A549 (cell line): ENCODE measurements at regions not wholly inside any gene's neighbourhood (a gene's known extent, or its start where the extent isn't known, plus 50 kb on each side); places are given as distances from the start of the nearest gene placed in this dataset.

Experiments used
- ATAC-seq, 2 experiments: fragments of 200-7000 bp in 1 of 2; fragments of >200 bp in 1 of 2; cut with Nextera tagmentation in 1 of 2; cut with Tn5 transposase in 1 of 2; 3 replicates each; pipeline versions ENCODE4 v1.8.0 to v1.9.1; 2018 to 2020; ENCODE audit warnings: mild to moderate bottlenecking in 1 of 2, moderate library complexity in 1 of 2
- CTCF ChIA-PET: fragments of 300-600 bp; sonication (Branson Sonifier 250); formaldehyde crosslinking; extraction: SDS; loops from one replicate; lab custom pipeline; 2021; ENCODE audit warnings: antibody characterized with exemption, inconsistent platforms; lab: Yijun Ruan, JAX
- POLR2A ChIA-PET: fragments of 350-600 bp; formaldehyde crosslinking; extraction: SDS; loops from one replicate; lab custom pipeline; 2021; ENCODE audit warnings: antibody characterized with exemption, inconsistent platforms; lab: Yijun Ruan, JAX
- DNase-seq, 2 experiments: peaks; one replicate each; pipeline versions ENCODE4 v3.0.0 to v3.0.0-alpha.2; 2011 to 2016; ENCODE audit warnings: low read depth in 1 of 2, low spot score in 1 of 2
- FAIRE-seq: peaks from 2 replicates; lab custom pipeline; 2011; peaks lifted over from hg19 to GRCh38; lab: Jason Lieb, UNC
- H3K27ac ChIP-seq, 2 experiments: fragments of >200 bp; sonication (Bioruptor Twin); formaldehyde crosslinking; 3 replicates each; pipeline ENCODE4 v1.5.1; 2016 to 2017
- H3K4me1 ChIP-seq: fragments of >200 bp; sonication (Bioruptor Twin); formaldehyde crosslinking; 3 replicates; pipeline ENCODE4 v1.6.1; 2016
- H3K4me2 ChIP-seq: fragments of >200 bp; sonication (Bioruptor Twin); formaldehyde crosslinking; 3 replicates; pipeline ENCODE4 v1.6.1; 2016
- H3K4me3 ChIP-seq: fragments of >200 bp; sonication (Bioruptor Twin); formaldehyde crosslinking; 3 replicates; pipeline ENCODE4 v1.5.1; 2016
- H3K9me3 ChIP-seq: fragments of >200 bp; sonication (Bioruptor Twin); formaldehyde crosslinking; 3 replicates; pipeline ENCODE4 v1.6.1; 2016
- ATOH8 ChIP-seq: fragments of 250-450 bp; sonication (Bioruptor Pico); IDR thresholded peaks from 2 replicates; pipeline ENCODE4 v1.5.0; 2020; ENCODE audit warnings: low read depth, mild to moderate bottlenecking, moderate library complexity
- CBX2 ChIP-seq: fragments of 200-600 bp; sonication (generic); IDR thresholded peaks from 2 replicates; pipeline ENCODE4 v1.6.1; 2016; ENCODE audit warnings: low read depth, mild to moderate bottlenecking, borderline replicate concordance
- E2F6 ChIP-seq: IDR thresholded peaks from 2 replicates; pipeline ENCODE4 v1.6.1; 2012; ENCODE audit warnings: low read depth, borderline replicate concordance
- ESRRA ChIP-seq: fragments of 150-350 bp; IDR thresholded peaks from 2 replicates; pipeline ENCODE4 v1.6.1; 2014; ENCODE audit warnings: mild to moderate bottlenecking, low read length, borderline replicate concordance
- HDAC2 ChIP-seq: fragments of 200-600 bp; sonication (generic); IDR thresholded peaks from 2 replicates; pipeline ENCODE4 v1.6.1; 2016
- HEYL ChIP-seq: fragments of 250-450 bp; sonication (Bioruptor Pico); IDR thresholded peaks from 2 replicates; pipeline ENCODE4 v1.8.0; 2021; ENCODE audit warnings: mild to moderate bottlenecking, moderate library complexity
- JUNB ChIP-seq: fragments of >200 bp; sonication (Bioruptor Twin); formaldehyde crosslinking; IDR thresholded peaks from 2 replicates; pipeline ENCODE4 v1.6.1; 2016
- KDM1A ChIP-seq: fragments of 200-600 bp; sonication (generic); IDR thresholded peaks from 2 replicates; pipeline ENCODE4 v1.6.1; 2016; ENCODE audit warnings: low read depth, mild to moderate bottlenecking
- MAX ChIP-seq: IDR thresholded peaks from 2 replicates; pipeline ENCODE4 v1.6.1; 2012
- MAZ ChIP-seq: fragments of 150-350 bp; IDR thresholded peaks from 2 replicates; pipeline ENCODE4 v1.6.1; 2014; ENCODE audit warnings: antibody characterized with exemption, low read depth, low read length, borderline replicate concordance
- NFE2L2 ChIP-seq: fragments of 150-350 bp; conservative IDR thresholded peaks from 2 replicates; pipeline ENCODE4 v1.6.1; 2014; ENCODE audit warnings: low read length
- NPAS2 ChIP-seq: fragments of 250-450 bp; sonication (Bioruptor Pico); IDR thresholded peaks from 2 replicates; pipeline ENCODE4 v1.8.0; 2022; ENCODE audit warnings: mild to moderate bottlenecking, moderate library complexity, borderline replicate concordance
- PBX3 ChIP-seq: IDR thresholded peaks from 2 replicates; pipeline ENCODE4 v1.6.1; 2012
- POLR2A ChIP-seq: IDR thresholded peaks from 2 replicates; pipeline ENCODE4 v1.6.1; 2012; ENCODE audit warnings: mild to moderate bottlenecking, low read length
- RARB ChIP-seq: fragments of 250-450 bp; sonication (Bioruptor Pico); IDR thresholded peaks from 2 replicates; pipeline ENCODE4 v1.8.0; 2021; ENCODE audit warnings: mild to moderate bottlenecking, moderate library complexity
- REST ChIP-seq: fragments of 200-600 bp; sonication (generic); IDR thresholded peaks from 2 replicates; pipeline ENCODE4 v1.6.1; 2016; ENCODE audit warnings: antibody characterized with exemption, mild to moderate bottlenecking, moderate library complexity
- RNF2 ChIP-seq: fragments of 200-600 bp; sonication (generic); IDR thresholded peaks from 2 replicates; pipeline ENCODE4 v1.6.1; 2016; ENCODE audit warnings: low read depth, mild to moderate bottlenecking, antibody characterized with exemption, moderate library complexity, borderline replicate concordance
- USF2 ChIP-seq: fragments of 450-650 bp; IDR thresholded peaks from 2 replicates; pipeline ENCODE4 v1.6.1; 2014; ENCODE audit warnings: antibody characterized with exemption
- ZNF302 ChIP-seq: fragments of 250-450 bp; sonication (Bioruptor Pico); IDR thresholded peaks from 2 replicates; pipeline ENCODE4 v1.9.0; 2021; ENCODE audit warnings: inconsistent platforms, mild to moderate bottlenecking, moderate library complexity
- ZSCAN20 ChIP-seq: fragments of 250-450 bp; sonication (Bioruptor Pico); IDR thresholded peaks from 2 replicates; pipeline ENCODE4 v1.8.0; 2022; ENCODE audit warnings: mild to moderate bottlenecking, moderate library complexity
- WGBS: methylation state at CpG from one replicate; pipeline ENCODE4 v1.1.6; 2017; ENCODE audit errors: missing lambda C conversion rate; 5-methylcytosine and 5-hydroxymethylcytosine counted together

GRCh38 chr3:44105571-44105970 is 136.1 kb upstream of the TOPAZ1 start:
- Histone ChIP-seq H3K4me3 (no peak overlapping the region), H3K4me1 (peaks cover 36% of the 10 kb centered on the region), H3K27ac (no peak overlapping the region), H3K4me2 (no peak overlapping the region), H3K9me3 (no peaks in the 10 kb centered on the region)
- TF ChIP-seq MAX, result no peak
- TF ChIP-seq POLR2A, result no peak
- no peak for TF ChIP-seq RNF2
- TF ChIP-seq ZNF302 (CRISPR knock-in tag), result no peak
- TF ChIP-seq PBX3, result no peak
- no peak for TF ChIP-seq ZSCAN20 (CRISPR knock-in tag)
- no peak for TF ChIP-seq CBX2
- no peak for TF ChIP-seq KDM1A
- TF ChIP-seq HEYL (CRISPR knock-in tag), result no peak
- TF ChIP-seq HDAC2, result no peak
- no peak for TF ChIP-seq JUNB
- TF ChIP-seq E2F6, result no peak
- no peak for TF ChIP-seq ESRRA
- TF ChIP-seq RARB, result no peak
- no peak for TF ChIP-seq USF2
- no peak for TF ChIP-seq NFE2L2
- ChIA-PET CTCF (interaction anchor here (1.0 kb wide), 1 partner anchor 9 kb away, joined by 3 read pairs; no protein-coding TSS in a partner anchor), POLR2A (no interaction called here)
- no peak for DNase-seq
- no peak for FAIRE-seq
- WGBS, result 92% methylated on average over 5 of the region's 5 CpGs
- no peak for ATAC-seq

- TF ChIP-seq MAX, result no peak
- TF ChIP-seq MAZ, result no peak
- TF ChIP-seq NPAS2, result no peak
- no peak for TF ChIP-seq E2F6
- TF ChIP-seq USF2, result no peak
- no peak for TF ChIP-seq ATOH8 (CRISPR knock-in tag)
- no peak for TF ChIP-seq JUNB
- no peak for TF ChIP-seq REST
- 85% methylated on average over 6 of the region's 6 CpGs for WGBS
- FAIRE-seq, result no peak
- ChIA-PET CTCF (interaction anchor here (0.8 kb wide), 1 partner anchor 30 kb away, joined by 3 read pairs; no protein-coding TSS in a partner anchor), POLR2A (no interaction called here)
- Histone ChIP-seq H3K9me3 (no peaks in the 10 kb centered on the region), H3K4me3 (no peak overlapping the region), H3K27ac (no peak overlapping the region), H3K4me1 (peaks cover 36% of the 10 kb centered on the region), H3K4me2 (no peak overlapping the region)
- no peak for ATAC-seq
- DNase-seq, result no peak
Measured at GRCh38 chr3:44106756-44107155, 134.9 kb upstream of the TOPAZ1 start.
